ENCODE measurements at regions not wholly inside any gene's neighbourhood (a gene's known extent, or its start where the extent isn't known, plus 50 kb on each side); places are given as distances from the start of the nearest gene placed in this dataset.

DNA sequence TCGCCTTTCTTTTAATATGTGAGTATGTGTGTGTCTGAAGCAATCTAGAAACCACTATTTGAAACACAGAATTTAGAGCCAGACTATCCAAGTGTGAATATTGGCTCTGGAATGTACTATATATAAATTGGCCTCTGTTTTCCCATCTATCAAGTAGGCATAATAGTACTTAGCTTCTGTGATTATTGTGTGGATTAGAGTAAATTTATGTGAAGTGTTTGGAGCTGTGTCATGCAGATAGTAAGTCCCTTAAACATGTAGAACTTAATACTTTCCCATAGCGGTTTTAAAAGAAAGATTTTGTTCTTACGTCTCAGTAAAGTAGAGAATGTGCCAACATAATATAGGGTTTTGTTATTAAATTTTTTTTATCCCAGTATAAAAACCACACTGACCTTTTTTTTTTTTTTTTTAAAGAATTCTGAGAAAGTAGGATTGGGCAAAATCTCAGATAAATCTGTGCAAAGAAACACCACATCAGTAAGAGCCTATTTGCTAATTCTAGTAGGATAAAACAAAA, 432.3 kb downstream of the RFC3 start:
- H3K27ac Mint-ChIP-seq = no peak overlapping the region
- peaks cover 6% of the 10 kb centered on the region for H3K9me3 Mint-ChIP-seq
- H3K36me3 Mint-ChIP-seq = no peaks in the 10 kb centered on the region
- H3K27me3 Mint-ChIP-seq = no peaks in the 10 kb centered on the region
- no peak for DNase-seq (ENCODE audit: extremely low spot score, unreplicated experiment)
- no peak overlapping the region for H3K4me3 Mint-ChIP-seq
- H3K4me1 Mint-ChIP-seq (ENCODE audit: unreplicated experiment) = no peaks in the 10 kb centered on the region
- TF ChIP-seq, protein P1, sequence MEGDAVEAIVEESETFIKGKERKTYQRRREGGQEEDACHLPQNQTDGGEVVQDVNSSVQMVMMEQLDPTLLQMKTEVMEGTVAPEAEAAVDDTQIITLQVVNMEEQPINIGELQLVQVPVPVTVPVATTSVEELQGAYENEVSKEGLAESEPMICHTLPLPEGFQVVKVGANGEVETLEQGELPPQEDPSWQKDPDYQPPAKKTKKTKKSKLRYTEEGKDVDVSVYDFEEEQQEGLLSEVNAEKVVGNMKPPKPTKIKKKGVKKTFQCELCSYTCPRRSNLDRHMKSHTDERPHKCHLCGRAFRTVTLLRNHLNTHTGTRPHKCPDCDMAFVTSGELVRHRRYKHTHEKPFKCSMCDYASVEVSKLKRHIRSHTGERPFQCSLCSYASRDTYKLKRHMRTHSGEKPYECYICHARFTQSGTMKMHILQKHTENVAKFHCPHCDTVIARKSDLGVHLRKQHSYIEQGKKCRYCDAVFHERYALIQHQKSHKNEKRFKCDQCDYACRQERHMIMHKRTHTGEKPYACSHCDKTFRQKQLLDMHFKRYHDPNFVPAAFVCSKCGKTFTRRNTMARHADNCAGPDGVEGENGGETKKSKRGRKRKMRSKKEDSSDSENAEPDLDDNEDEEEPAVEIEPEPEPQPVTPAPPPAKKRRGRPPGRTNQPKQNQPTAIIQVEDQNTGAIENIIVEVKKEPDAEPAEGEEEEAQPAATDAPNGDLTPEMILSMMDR (conservative IDR thresholded peaks at IDR 0.05) = no peak

DNA sequence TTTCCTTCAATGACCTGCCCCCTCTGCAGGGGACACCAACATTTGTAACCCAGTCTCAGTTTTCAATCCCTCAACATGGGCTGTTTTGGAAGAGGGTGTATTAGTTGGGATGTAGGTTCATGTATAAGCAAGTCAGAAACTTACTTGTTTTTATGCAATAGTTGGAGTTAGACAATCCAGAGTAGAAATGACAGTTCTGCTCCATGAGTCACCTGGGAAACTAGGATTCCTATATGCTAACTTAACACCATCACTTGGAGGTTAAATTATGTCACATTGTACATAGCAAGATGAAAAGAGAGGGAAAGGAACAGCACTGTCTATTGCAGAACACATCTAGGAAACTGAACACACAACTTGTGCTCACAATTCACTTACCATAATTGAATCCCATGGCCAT, 436.4 kb downstream of the RFC3 start:
- H3K4me1 Mint-ChIP-seq (ENCODE audit: unreplicated experiment) = peaks cover 6% of the 10 kb centered on the region
- TF ChIP-seq, protein P1 (conservative IDR thresholded peaks at IDR 0.05) = no peak
- H3K27me3 Mint-ChIP-seq = no peaks in the 10 kb centered on the region
- no peak for DNase-seq (ENCODE audit: extremely low spot score, unreplicated experiment)
- no peak overlapping the region for H3K27ac Mint-ChIP-seq
- H3K9me3 Mint-ChIP-seq = peaks cover 17% of the 10 kb centered on the region
- no peaks in the 10 kb centered on the region for H3K36me3 Mint-ChIP-seq
- H3K4me3 Mint-ChIP-seq = no peak overlapping the region

DNA sequence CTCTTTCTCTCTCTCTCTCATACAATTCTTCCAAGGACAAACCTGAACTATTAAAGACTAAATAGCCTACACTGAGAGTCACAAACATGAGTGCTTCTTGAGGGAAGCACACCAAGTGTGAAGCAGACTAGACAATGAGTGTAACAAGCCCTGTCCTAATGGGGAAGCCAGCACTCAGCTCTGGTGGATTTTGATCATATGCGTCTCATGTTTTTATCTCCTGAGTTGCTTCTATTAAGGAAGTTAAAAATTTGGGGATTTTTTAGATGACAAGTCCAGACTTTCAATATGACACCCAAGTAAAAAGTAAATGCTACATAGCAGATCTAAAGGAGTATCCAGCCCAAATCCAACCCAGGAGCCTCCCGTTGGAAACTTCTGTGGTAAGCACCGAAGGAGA, 437.8 kb downstream of the RFC3 start:
- H3K27ac Mint-ChIP-seq = no peak overlapping the region
- H3K4me3 Mint-ChIP-seq = no peak overlapping the region
- DNase-seq (ENCODE audit: extremely low spot score, unreplicated experiment) = no peak
- peaks cover 6% of the 10 kb centered on the region for H3K4me1 Mint-ChIP-seq (ENCODE audit: unreplicated experiment)
- H3K9me3 Mint-ChIP-seq = peaks cover 17% of the 10 kb centered on the region
- H3K36me3 Mint-ChIP-seq = no peaks in the 10 kb centered on the region
- TF ChIP-seq, protein P1 (conservative IDR thresholded peaks at IDR 0.05) = no peak
- no peaks in the 10 kb centered on the region for H3K27me3 Mint-ChIP-seq

DNA sequence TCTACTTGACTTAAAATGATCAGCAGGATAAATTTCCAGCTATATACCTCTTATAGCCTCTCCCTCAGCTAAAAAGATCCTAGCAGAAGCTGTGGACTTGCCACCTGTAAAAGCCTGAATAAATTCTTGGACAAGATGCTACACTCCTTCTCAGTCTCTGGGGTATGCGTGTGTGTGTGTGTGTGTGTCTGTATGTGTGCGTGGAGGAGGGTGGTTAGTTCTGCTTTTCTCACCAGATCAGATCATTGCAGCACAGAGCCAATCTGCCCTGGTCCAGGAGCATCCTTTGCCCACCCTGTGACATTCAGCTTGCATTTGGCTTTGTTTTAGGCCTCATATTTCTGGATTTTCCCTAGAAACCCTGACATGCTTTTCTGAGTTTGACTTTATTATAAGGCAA, 438.3 kb downstream of the RFC3 start:
- TF ChIP-seq, protein P1 (conservative IDR thresholded peaks at IDR 0.05) = no peak
- Mint-ChIP-seq H3K9me3 (peaks cover 17% of the 10 kb centered on the region), H3K27me3 (no peaks in the 10 kb centered on the region), H3K36me3 (no peaks in the 10 kb centered on the region), H3K27ac (no peak overlapping the region), H3K4me1 (ENCODE audit: unreplicated experiment) (peaks cover 6% of the 10 kb centered on the region), H3K4me3 (no peak overlapping the region)
- DNase-seq (ENCODE audit: extremely low spot score, unreplicated experiment) = no peak

DNA sequence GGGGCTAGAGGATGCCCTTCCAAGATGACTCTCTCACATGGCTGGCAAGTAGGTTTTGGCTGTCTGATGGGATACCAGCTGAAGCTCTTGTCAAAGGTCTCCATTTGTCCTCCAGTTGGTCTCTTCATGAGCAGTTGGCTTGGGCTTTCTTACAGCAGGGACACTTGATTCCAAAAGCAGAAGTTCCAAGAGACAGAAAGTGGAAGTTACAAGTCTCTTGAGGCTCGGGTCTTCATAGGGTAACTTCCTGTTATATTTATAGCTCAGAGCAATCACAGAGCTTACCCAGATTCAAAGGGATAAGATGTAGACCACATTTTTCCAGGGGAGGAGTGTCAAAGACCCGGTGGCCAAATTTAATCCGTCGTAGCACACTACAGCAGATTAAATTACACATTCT, 440.0 kb downstream of the RFC3 start:
- no peak for DNase-seq (ENCODE audit: extremely low spot score, unreplicated experiment)
- Mint-ChIP-seq H3K4me1 (ENCODE audit: unreplicated experiment) (peaks cover 6% of the 10 kb centered on the region), H3K4me3 (no peak overlapping the region), H3K36me3 (no peaks in the 10 kb centered on the region), H3K9me3 (peaks cover 17% of the 10 kb centered on the region), H3K27ac (no peak overlapping the region), H3K27me3 (no peaks in the 10 kb centered on the region)
- TF ChIP-seq, protein P1 (conservative IDR thresholded peaks at IDR 0.05) = no peak
